ENCODE measurements at regions not wholly inside any gene's neighbourhood (a gene's known extent, or its start where the extent isn't known, plus 50 kb on each side); places are given as distances from the start of the nearest gene placed in this dataset.

GRCh38 chr5:74341221-74341620, 299.3 kb downstream of the ENC1 start:
- no peak for DNase-seq
- ChIA-PET POLR2A (ENCODE audit: partially characterized antibody) (no interaction called here), CTCF (ENCODE audit: partially characterized antibody) (no interaction called here)
- no peak overlapping the region for H3K4me3 ChIP-seq (ENCODE audit: low read length in 2 of 2)
- H3K27me3 ChIP-seq (ENCODE audit: insufficient read depth, low read length), result no peaks in the 10 kb centered on the region
- intact Hi-C loops (cut with micrococcal nuclease), result no loop called here
- no peaks in the 10 kb centered on the region for H3K9me3 ChIP-seq (ENCODE audit: control insufficient read depth in 1 of 2, low read length in 2 of 2)
- H3K4me1 ChIP-seq (ENCODE audit: insufficient read depth, low read length), result no peaks in the 10 kb centered on the region
- H3K36me3 Mint-ChIP-seq, result no peaks in the 10 kb centered on the region
- H3K4me3 Mint-ChIP-seq, result no peak overlapping the region
- H3K27ac ChIP-seq (ENCODE audit: low read depth, low read length), result no peak overlapping the region
- no peaks in the 10 kb centered on the region for H3K4me1 Mint-ChIP-seq
- H3K27me3 Mint-ChIP-seq, result peaks cover 4 to 6% of the 10 kb centered on the region in 2 donors
- H3K36me3 ChIP-seq (ENCODE audit: insufficient read depth, low read length), result no peaks in the 10 kb centered on the region
- no peak overlapping the region for H3K27ac Mint-ChIP-seq
- H3K9me3 Mint-ChIP-seq, result peaks cover 0 to 3% (median 0%) of the 10 kb centered on the region in 8 donors

- H3K4me3 Mint-ChIP-seq, result no peak overlapping the region
- intact Hi-C loops (cut with micrococcal nuclease), result no loop called here
- no peak overlapping the region for H3K4me3 ChIP-seq (ENCODE audit: low read length in 2 of 2)
- H3K27ac ChIP-seq (ENCODE audit: low read depth, low read length), result no peak overlapping the region
- H3K4me1 Mint-ChIP-seq, result no peaks in the 10 kb centered on the region
- DNase-seq, result no peak
- ChIA-PET POLR2A (ENCODE audit: partially characterized antibody) (no interaction called here), CTCF (ENCODE audit: partially characterized antibody) (no interaction called here)
- H3K9me3 Mint-ChIP-seq, result peaks cover 0 to 2% (median 0%) of the 10 kb centered on the region in 8 donors
- no peaks in the 10 kb centered on the region for H3K27me3 ChIP-seq (ENCODE audit: insufficient read depth, low read length)
- peaks cover 3 to 4% of the 10 kb centered on the region in 2 donors for H3K27me3 Mint-ChIP-seq
- no peaks in the 10 kb centered on the region for H3K36me3 Mint-ChIP-seq
- H3K27ac Mint-ChIP-seq, result no peak overlapping the region
- H3K9me3 ChIP-seq (ENCODE audit: control insufficient read depth in 1 of 2, low read length in 2 of 2), result no peaks in the 10 kb centered on the region
- H3K4me1 ChIP-seq (ENCODE audit: insufficient read depth, low read length), result no peaks in the 10 kb centered on the region
- H3K36me3 ChIP-seq (ENCODE audit: insufficient read depth, low read length), result no peaks in the 10 kb centered on the region
Observed at GRCh38 chr5:74340476-74340875, 300.1 kb downstream of the ENC1 start.

GRCh38 chr5:74337984-74338310, 302.6 kb downstream of the ENC1 start:
- CTCF ChIA-PET (ENCODE audit: partially characterized antibody), result no interaction called here
- Mint-ChIP-seq H3K4me1 (no peaks in the 10 kb centered on the region), H3K9me3 (no peaks in the 10 kb centered on the region), H3K27ac (no peak overlapping the region), H3K36me3 (no peaks in the 10 kb centered on the region), H3K4me3 (no peak overlapping the region), H3K27me3 (peaks cover 4 to 5% of the 10 kb centered on the region in 2 donors)
- POLR2A ChIA-PET (ENCODE audit: partially characterized antibody), result no interaction called here
- Histone ChIP-seq H3K4me1 (ENCODE audit: insufficient read depth, low read length) (no peaks in the 10 kb centered on the region), H3K27ac (ENCODE audit: low read depth, low read length) (no peak overlapping the region), H3K36me3 (ENCODE audit: insufficient read depth, low read length) (no peaks in the 10 kb centered on the region), H3K27me3 (ENCODE audit: insufficient read depth, low read length) (no peaks in the 10 kb centered on the region), H3K4me3 (ENCODE audit: low read length in 2 of 2) (no peak overlapping the region), H3K9me3 (ENCODE audit: control insufficient read depth in 1 of 2, low read length in 2 of 2) (no peaks in the 10 kb centered on the region)
- intact Hi-C loops (cut with micrococcal nuclease), result no loop called here
- no peak for DNase-seq

GRCh38 chr5:74337254-74337983, 303.1 kb downstream of the ENC1 start:
- Histone ChIP-seq H3K4me3 (ENCODE audit: low read length in 2 of 2) (no peak overlapping the region), H3K27ac (ENCODE audit: low read depth, low read length) (no peak overlapping the region), H3K9me3 (ENCODE audit: control insufficient read depth in 1 of 2, low read length in 2 of 2) (no peaks in the 10 kb centered on the region), H3K36me3 (ENCODE audit: insufficient read depth, low read length) (no peaks in the 10 kb centered on the region), H3K27me3 (ENCODE audit: insufficient read depth, low read length) (no peaks in the 10 kb centered on the region), H3K4me1 (ENCODE audit: insufficient read depth, low read length) (no peaks in the 10 kb centered on the region)
- DNase-seq, result no peak
- H3K4me3 Mint-ChIP-seq, result no peak overlapping the region
- ChIA-PET CTCF (ENCODE audit: partially characterized antibody) (no interaction called here), POLR2A (ENCODE audit: partially characterized antibody) (no interaction called here)
- no peak overlapping the region for H3K27ac Mint-ChIP-seq
- no peaks in the 10 kb centered on the region for H3K9me3 Mint-ChIP-seq
- peaks cover 4 to 5% of the 10 kb centered on the region in 2 donors for H3K27me3 Mint-ChIP-seq
- H3K4me1 Mint-ChIP-seq, result no peaks in the 10 kb centered on the region
- intact Hi-C loops (cut with micrococcal nuclease), result no loop called here
- no peaks in the 10 kb centered on the region for H3K36me3 Mint-ChIP-seq

GRCh38 chr5:74336297-74336696, 304.2 kb downstream of the ENC1 start:
- Histone ChIP-seq H3K9me3 (ENCODE audit: control insufficient read depth in 1 of 2, low read length in 2 of 2) (no peaks in the 10 kb centered on the region), H3K36me3 (ENCODE audit: insufficient read depth, low read length) (no peaks in the 10 kb centered on the region), H3K4me1 (ENCODE audit: insufficient read depth, low read length) (no peaks in the 10 kb centered on the region), H3K27me3 (ENCODE audit: insufficient read depth, low read length) (no peaks in the 10 kb centered on the region), H3K4me3 (ENCODE audit: low read length in 2 of 2) (no peak overlapping the region), H3K27ac (ENCODE audit: low read depth, low read length) (no peak overlapping the region)
- ChIA-PET POLR2A (ENCODE audit: partially characterized antibody) (no interaction called here), CTCF (ENCODE audit: partially characterized antibody) (no interaction called here)
- Mint-ChIP-seq H3K4me3 (no peak overlapping the region), H3K27ac (no peak overlapping the region), H3K27me3 (peaks cover 4 to 5% of the 10 kb centered on the region in 2 donors), H3K9me3 (no peaks in the 10 kb centered on the region), H3K4me1 (no peaks in the 10 kb centered on the region), H3K36me3 (no peaks in the 10 kb centered on the region)
- no peak for DNase-seq
- intact Hi-C loops (cut with micrococcal nuclease), result no loop called here

GRCh38 chr5:74334762-74335384, 305.7 kb downstream of the ENC1 start:
- H3K4me1 ChIP-seq (ENCODE audit: insufficient read depth, low read length), result no peaks in the 10 kb centered on the region
- Mint-ChIP-seq H3K27ac (no peak overlapping the region), H3K4me1 (no peaks in the 10 kb centered on the region), H3K27me3 (peaks cover 2% of the 10 kb centered on the region in 2 donors), H3K9me3 (no peaks in the 10 kb centered on the region), H3K36me3 (no peaks in the 10 kb centered on the region), H3K4me3 (no peak overlapping the region)
- ChIA-PET POLR2A (ENCODE audit: partially characterized antibody) (no interaction called here), CTCF (ENCODE audit: partially characterized antibody) (no interaction called here)
- H3K36me3 ChIP-seq (ENCODE audit: insufficient read depth, low read length), result no peaks in the 10 kb centered on the region
- no peaks in the 10 kb centered on the region for H3K27me3 ChIP-seq (ENCODE audit: insufficient read depth, low read length)
- DNase-seq, result no peak
- no peaks in the 10 kb centered on the region for H3K9me3 ChIP-seq (ENCODE audit: control insufficient read depth in 1 of 2, low read length in 2 of 2)
- H3K27ac ChIP-seq (ENCODE audit: low read depth, low read length), result no peak overlapping the region
- intact Hi-C loops (cut with micrococcal nuclease), result no loop called here
- H3K4me3 ChIP-seq (ENCODE audit: low read length in 2 of 2), result no peak overlapping the region

GRCh38 chr5:74334062-74334761, 306.3 kb downstream of the ENC1 start:
- Histone ChIP-seq H3K4me1 (ENCODE audit: insufficient read depth, low read length) (no peaks in the 10 kb centered on the region), H3K27me3 (ENCODE audit: insufficient read depth, low read length) (no peaks in the 10 kb centered on the region), H3K9me3 (ENCODE audit: control insufficient read depth in 1 of 2, low read length in 2 of 2) (no peaks in the 10 kb centered on the region), H3K36me3 (ENCODE audit: insufficient read depth, low read length) (no peaks in the 10 kb centered on the region), H3K27ac (ENCODE audit: low read depth, low read length) (no peak overlapping the region), H3K4me3 (ENCODE audit: low read length in 2 of 2) (no peak overlapping the region)
- intact Hi-C loops (cut with micrococcal nuclease), result no loop called here
- Mint-ChIP-seq H3K4me3 (no peak overlapping the region), H3K36me3 (no peaks in the 10 kb centered on the region), H3K27me3 (peaks cover 2% of the 10 kb centered on the region in 2 donors), H3K27ac (no peak overlapping the region), H3K4me1 (no peaks in the 10 kb centered on the region), H3K9me3 (no peaks in the 10 kb centered on the region)
- DNase-seq, result no peak
- ChIA-PET POLR2A (ENCODE audit: partially characterized antibody) (no interaction called here), CTCF (ENCODE audit: partially characterized antibody) (no interaction called here)

All from CD4-positive, alpha-beta memory T cell (primary cell).